Liver (tissue), 8 donors: ENCODE measurements at regions not wholly inside any gene's neighbourhood (a gene's known extent, or its start where the extent isn't known, plus 50 kb on each side); places are given as distances from the start of the nearest gene placed in this dataset.

Experiments used
- DNase-seq: peaks from one replicate; pipeline ENCODE4 v3.0.0-alpha.2; 2017; ENCODE audit warnings: low spot score
- H3K27ac ChIP-seq, 2 donors: one replicate each; pipeline ENCODE4 v1.7.0; 2013; ENCODE audit warnings: inconsistent platforms in 2 of 2, low read length in 2 of 2, control low read depth in 1 of 2, low read depth in 1 of 2, mild to moderate bottlenecking in 1 of 2
- H3K27me3 ChIP-seq, 4 donors: one replicate each; pipeline versions ENCODE4 v1.6.1 to v1.7.0; 2013; ENCODE audit warnings: low read length in 3 of 4, inconsistent platforms in 1 of 4, mild to moderate bottlenecking in 1 of 4, moderate library complexity in 1 of 4; ENCODE audit not compliant: control insufficient read depth in 4 of 4, insufficient read depth in 4 of 4
- H3K36me3 ChIP-seq, 4 donors: one replicate each; pipeline versions ENCODE4 v1.6.1 to v1.7.0; 2013; ENCODE audit warnings: low read length in 3 of 4, mild to moderate bottlenecking in 3 of 4, low read depth in 1 of 4, moderate library complexity in 1 of 4; ENCODE audit not compliant: control insufficient read depth in 4 of 4, insufficient read depth in 3 of 4
- H3K4me1 ChIP-seq, 4 donors: one replicate each; pipeline versions ENCODE4 v1.6.1 to v1.7.0; 2013; ENCODE audit warnings: low read length in 3 of 4, mild to moderate bottlenecking in 3 of 4, moderate library complexity in 1 of 4; ENCODE audit not compliant: control insufficient read depth in 4 of 4, insufficient read depth in 4 of 4
- H3K4me3 ChIP-seq, 3 donors: one replicate each; pipeline versions ENCODE4 v1.6.1 to v1.7.0; 2013; ENCODE audit warnings: low read length in 3 of 3, control low read depth in 1 of 3, low read depth in 1 of 3, mild to moderate bottlenecking in 1 of 3
- H3K9ac ChIP-seq, 2 donors: one replicate each; pipeline ENCODE4 v1.7.0; 2013; ENCODE audit warnings: low read length in 2 of 2, mild to moderate bottlenecking in 2 of 2, moderate library complexity in 2 of 2, control low read depth in 1 of 2, low read depth in 1 of 2
- H3K9me3 ChIP-seq, 4 donors: one replicate each; pipeline versions ENCODE4 v1.6.1 to v1.7.0; 2013; ENCODE audit warnings: low read length in 3 of 4; ENCODE audit not compliant: control insufficient read depth in 4 of 4
- EGR1 ChIP-seq, 2 donors: IDR thresholded peaks; 2 replicates each; pipeline ENCODE4 v1.6.1; 2016 to 2018; ENCODE audit warnings: antibody characterized with exemption in 2 of 2, low read depth in 2 of 2
- FOXA1 ChIP-seq: IDR thresholded peaks from 2 replicates; pipeline ENCODE4 v1.6.1; 2016; ENCODE audit warnings: antibody characterized with exemption
- FOXA2 ChIP-seq: IDR thresholded peaks from 2 replicates; pipeline ENCODE4 v1.6.1; 2016; ENCODE audit warnings: antibody characterized with exemption
- GABPA ChIP-seq, 2 donors: IDR thresholded peaks in 1 of 2; conservative IDR thresholded peaks in 1 of 2; 2 replicates each; pipeline ENCODE4 v1.6.1; 2016; ENCODE audit warnings: antibody characterized with exemption in 2 of 2, mild to moderate bottlenecking in 1 of 2, moderate library complexity in 1 of 2
- HNF4A ChIP-seq, 2 donors: conservative IDR thresholded peaks; 2 replicates each; pipeline ENCODE4 v1.6.1; 2016; ENCODE audit warnings: antibody characterized with exemption in 2 of 2, mild to moderate bottlenecking in 2 of 2
- HNF4G ChIP-seq: IDR thresholded peaks from 2 replicates; pipeline ENCODE4 v1.6.1; 2016; ENCODE audit warnings: antibody characterized with exemption
- JUND ChIP-seq, 2 donors: IDR thresholded peaks; 2 replicates each; pipeline ENCODE4 v1.6.1; 2016; ENCODE audit warnings: antibody characterized with exemption in 2 of 2
- NR2F2 ChIP-seq: IDR thresholded peaks from 2 replicates; pipeline ENCODE4 v1.6.1; 2016; ENCODE audit warnings: antibody characterized with exemption
- RAD21 ChIP-seq, 2 donors: IDR thresholded peaks; 2 replicates each; pipeline ENCODE4 v1.6.1; 2016; ENCODE audit warnings: antibody characterized with exemption in 2 of 2, mild to moderate bottlenecking in 2 of 2
- RXRA ChIP-seq, 2 donors: IDR thresholded peaks; 2 replicates each; pipeline ENCODE4 v1.6.1; 2017 to 2018; ENCODE audit warnings: antibody characterized with exemption in 2 of 2, mild to moderate bottlenecking in 1 of 2
- SP1 ChIP-seq: IDR thresholded peaks from 2 replicates; pipeline ENCODE4 v1.6.1; 2018; ENCODE audit warnings: antibody characterized with exemption, mild to moderate bottlenecking
- TAF1 ChIP-seq: conservative IDR thresholded peaks from 2 replicates; pipeline ENCODE4 v1.6.1; 2016; ENCODE audit warnings: antibody characterized with exemption, mild to moderate bottlenecking
- YY1 ChIP-seq: IDR thresholded peaks from 2 replicates; pipeline ENCODE4 v1.6.1; 2016; ENCODE audit warnings: antibody characterized with exemption, mild to moderate bottlenecking
- WGBS: extraction: QIAGEN DNeasy Blood & Tissue Kit; methylation state at CpG from one replicate; pipeline ENCODE4 v1.1.7; 2013; 5-methylcytosine and 5-hydroxymethylcytosine counted together
- TF ChIP-seq, protein P1 (sequence below): IDR thresholded peaks from 2 replicates; pipeline ENCODE4 v1.6.1; 2016; ENCODE audit warnings: antibody characterized with exemption
- TF ChIP-seq, protein P2 (sequence below): IDR thresholded peaks from 2 replicates; pipeline ENCODE4 v1.6.1; 2016; ENCODE audit warnings: antibody characterized with exemption, mild to moderate bottlenecking
- TF ChIP-seq, protein P3 (sequence below): IDR thresholded peaks from 2 replicates; pipeline ENCODE4 v1.6.1; 2016; ENCODE audit warnings: antibody characterized with exemption
- TF ChIP-seq, protein P4 (sequence below): IDR thresholded peaks from 2 replicates; pipeline ENCODE4 v1.6.1; 2016; ENCODE audit warnings: antibody characterized with exemption
- TF ChIP-seq, protein P5 (sequence below): fragments of 150-350 bp; IDR thresholded peaks from 2 replicates; pipeline ENCODE4 v1.5.1; 2017; ENCODE audit warnings: improper control_type of control experiment, low read depth, low read length; ENCODE audit not compliant: missing input control
- donor health status: healthy.
- donor health status: healthy.
- donor health status: healthy.
- donor health status: healthy.
- donor health status: healthy.

DNA sequence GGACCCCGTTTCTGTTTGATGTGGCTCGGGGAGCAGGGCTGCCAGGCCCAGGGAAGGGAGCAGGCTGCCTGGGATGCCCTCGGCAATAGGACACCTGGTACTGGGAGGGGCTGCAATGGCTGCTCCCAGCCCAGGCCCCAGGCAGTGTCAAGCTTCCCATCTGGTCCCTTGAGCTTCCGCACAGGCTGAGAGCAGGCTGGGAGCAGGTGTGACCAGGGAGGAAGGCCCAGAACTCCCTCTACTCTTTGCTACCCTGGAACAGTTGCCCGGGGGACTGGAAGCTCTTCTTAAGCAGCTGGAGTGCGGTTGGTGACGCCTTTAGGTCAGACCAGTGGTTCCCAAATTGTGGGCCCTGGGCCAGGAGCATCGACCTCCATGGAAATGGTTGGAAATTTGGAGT is 186.9 kb downstream of the GADD45G start:
- no peaks in the 10 kb centered on the region for H3K9me3 ChIP-seq
- WGBS: 90% methylated on average over 8 of the region's 8 CpGs
- no peak overlapping the region for H3K27ac ChIP-seq
- no peak overlapping the region for H3K4me3 ChIP-seq
- TF ChIP-seq, protein P1, sequence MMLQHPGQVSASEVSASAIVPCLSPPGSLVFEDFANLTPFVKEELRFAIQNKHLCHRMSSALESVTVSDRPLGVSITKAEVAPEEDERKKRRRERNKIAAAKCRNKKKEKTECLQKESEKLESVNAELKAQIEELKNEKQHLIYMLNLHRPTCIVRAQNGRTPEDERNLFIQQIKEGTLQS: no peak
- TF ChIP-seq EGR1 (IDR thresholded peaks at IDR 0.05; ENCODE audit: low read depth in 2 of 2): no peak
- no peak for TF ChIP-seq HNF4G
- H3K36me3 ChIP-seq: no peaks in the 10 kb centered on the region
- no peak for DNase-seq
- no peak overlapping the region for H3K9ac ChIP-seq
- H3K4me1 ChIP-seq: peaks cover 11 to 42% (median 34%) of the 10 kb centered on the region in 4 donors
- no peaks in the 10 kb centered on the region for H3K27me3 ChIP-seq

DNA sequence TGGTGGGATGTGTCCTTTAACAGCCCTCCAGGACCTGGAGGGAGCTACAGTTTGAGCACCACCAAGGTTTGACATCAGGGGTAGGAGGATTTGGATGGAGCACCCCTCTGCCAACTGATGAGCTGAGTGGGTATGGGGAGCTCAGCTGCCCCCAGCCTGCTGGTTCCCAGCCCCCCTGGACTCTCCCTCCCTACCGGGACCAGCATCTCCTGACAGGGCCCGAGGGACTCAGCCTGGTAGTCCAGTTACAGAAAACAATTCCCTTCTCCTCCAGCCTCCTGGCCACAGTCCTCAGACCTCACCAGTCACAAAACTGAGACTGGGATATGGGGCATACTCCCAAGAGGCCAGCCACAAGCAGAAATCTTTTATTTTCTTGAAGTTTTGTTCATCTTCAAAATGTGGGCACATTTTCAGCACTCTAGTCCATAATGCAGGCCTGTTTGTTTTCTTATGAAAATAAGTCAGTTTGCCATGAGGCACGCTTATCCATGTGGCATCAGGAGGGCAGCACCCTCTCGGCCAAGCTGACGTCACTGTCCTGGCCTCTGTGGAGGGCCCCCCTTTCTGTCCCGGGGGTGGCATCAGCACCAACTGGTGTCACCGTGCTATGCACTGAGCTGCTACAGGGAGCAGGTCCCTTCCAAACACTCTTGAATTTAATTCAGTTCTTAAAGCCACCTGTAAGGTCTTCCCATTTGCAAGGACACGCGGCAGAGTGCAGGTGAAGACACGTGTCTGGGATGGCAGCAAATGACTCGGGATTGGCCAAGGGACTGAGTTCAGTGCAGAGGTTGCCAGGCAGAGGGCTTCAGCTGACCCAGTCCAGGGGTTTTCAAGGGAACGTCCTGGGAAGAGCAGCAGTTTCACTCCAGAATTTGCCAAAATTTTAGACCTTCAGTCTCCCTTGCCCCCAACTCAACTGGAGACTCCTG is 187.6 kb downstream of the GADD45G start:
- Histone ChIP-seq H3K9ac (no peak overlapping the region), H3K4me3 (no peak overlapping the region), H3K9me3 (no peaks in the 10 kb centered on the region), H3K4me1 (peaks cover 11 to 42% (median 34%) of the 10 kb centered on the region in 4 donors), H3K27me3 (no peaks in the 10 kb centered on the region), H3K36me3 (no peaks in the 10 kb centered on the region), H3K27ac (peak overlapping the region; percentile 66 to 71)
- WGBS: 58% methylated on average over 12 of the region's 12 CpGs
- no peak for DNase-seq
- TF ChIP-seq FOXA2 (no peak), RAD21 (IDR thresholded peaks at IDR 0.05) (no peak), YY1 (no peak), EGR1 (IDR thresholded peaks at IDR 0.05; ENCODE audit: low read depth in 2 of 2) (no peak), RXRA (IDR thresholded peaks at IDR 0.05) (peak in 1 of 2 donors; percentile 59), HNF4A (conservative IDR thresholded peaks at IDR 0.05) (peak in 1 of 2 donors; percentile 32), GABPA (IDR thresholded peaks at IDR 0.05 in 1 of 2, conservative IDR thresholded peaks at IDR 0.05 in 1 of 2) (no peak), SP1 (no peak), TAF1 (no peak), JUND (IDR thresholded peaks at IDR 0.05) (no peak), HNF4G (no peak), FOXA1 (no peak), NR2F2 (no peak)
- TF ChIP-seq, protein P2, sequence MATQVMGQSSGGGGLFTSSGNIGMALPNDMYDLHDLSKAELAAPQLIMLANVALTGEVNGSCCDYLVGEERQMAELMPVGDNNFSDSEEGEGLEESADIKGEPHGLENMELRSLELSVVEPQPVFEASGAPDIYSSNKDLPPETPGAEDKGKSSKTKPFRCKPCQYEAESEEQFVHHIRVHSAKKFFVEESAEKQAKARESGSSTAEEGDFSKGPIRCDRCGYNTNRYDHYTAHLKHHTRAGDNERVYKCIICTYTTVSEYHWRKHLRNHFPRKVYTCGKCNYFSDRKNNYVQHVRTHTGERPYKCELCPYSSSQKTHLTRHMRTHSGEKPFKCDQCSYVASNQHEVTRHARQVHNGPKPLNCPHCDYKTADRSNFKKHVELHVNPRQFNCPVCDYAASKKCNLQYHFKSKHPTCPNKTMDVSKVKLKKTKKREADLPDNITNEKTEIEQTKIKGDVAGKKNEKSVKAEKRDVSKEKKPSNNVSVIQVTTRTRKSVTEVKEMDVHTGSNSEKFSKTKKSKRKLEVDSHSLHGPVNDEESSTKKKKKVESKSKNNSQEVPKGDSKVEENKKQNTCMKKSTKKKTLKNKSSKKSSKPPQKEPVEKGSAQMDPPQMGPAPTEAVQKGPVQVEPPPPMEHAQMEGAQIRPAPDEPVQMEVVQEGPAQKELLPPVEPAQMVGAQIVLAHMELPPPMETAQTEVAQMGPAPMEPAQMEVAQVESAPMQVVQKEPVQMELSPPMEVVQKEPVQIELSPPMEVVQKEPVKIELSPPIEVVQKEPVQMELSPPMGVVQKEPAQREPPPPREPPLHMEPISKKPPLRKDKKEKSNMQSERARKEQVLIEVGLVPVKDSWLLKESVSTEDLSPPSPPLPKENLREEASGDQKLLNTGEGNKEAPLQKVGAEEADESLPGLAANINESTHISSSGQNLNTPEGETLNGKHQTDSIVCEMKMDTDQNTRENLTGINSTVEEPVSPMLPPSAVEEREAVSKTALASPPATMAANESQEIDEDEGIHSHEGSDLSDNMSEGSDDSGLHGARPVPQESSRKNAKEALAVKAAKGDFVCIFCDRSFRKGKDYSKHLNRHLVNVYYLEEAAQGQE: no peak
- TF ChIP-seq, protein P3, sequence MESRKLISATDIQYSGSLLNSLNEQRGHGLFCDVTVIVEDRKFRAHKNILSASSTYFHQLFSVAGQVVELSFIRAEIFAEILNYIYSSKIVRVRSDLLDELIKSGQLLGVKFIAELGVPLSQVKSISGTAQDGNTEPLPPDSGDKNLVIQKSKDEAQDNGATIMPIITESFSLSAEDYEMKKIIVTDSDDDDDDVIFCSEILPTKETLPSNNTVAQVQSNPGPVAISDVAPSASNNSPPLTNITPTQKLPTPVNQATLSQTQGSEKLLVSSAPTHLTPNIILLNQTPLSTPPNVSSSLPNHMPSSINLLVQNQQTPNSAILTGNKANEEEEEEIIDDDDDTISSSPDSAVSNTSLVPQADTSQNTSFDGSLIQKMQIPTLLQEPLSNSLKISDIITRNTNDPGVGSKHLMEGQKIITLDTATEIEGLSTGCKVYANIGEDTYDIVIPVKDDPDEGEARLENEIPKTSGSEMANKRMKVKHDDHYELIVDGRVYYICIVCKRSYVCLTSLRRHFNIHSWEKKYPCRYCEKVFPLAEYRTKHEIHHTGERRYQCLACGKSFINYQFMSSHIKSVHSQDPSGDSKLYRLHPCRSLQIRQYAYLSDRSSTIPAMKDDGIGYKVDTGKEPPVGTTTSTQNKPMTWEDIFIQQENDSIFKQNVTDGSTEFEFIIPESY: no peak
- TF ChIP-seq, protein P1: no peak
- TF ChIP-seq, protein P4, sequence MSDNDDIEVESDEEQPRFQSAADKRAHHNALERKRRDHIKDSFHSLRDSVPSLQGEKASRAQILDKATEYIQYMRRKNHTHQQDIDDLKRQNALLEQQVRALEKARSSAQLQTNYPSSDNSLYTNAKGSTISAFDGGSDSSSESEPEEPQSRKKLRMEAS: peak; percentile 15
- TF ChIP-seq, protein P5, sequence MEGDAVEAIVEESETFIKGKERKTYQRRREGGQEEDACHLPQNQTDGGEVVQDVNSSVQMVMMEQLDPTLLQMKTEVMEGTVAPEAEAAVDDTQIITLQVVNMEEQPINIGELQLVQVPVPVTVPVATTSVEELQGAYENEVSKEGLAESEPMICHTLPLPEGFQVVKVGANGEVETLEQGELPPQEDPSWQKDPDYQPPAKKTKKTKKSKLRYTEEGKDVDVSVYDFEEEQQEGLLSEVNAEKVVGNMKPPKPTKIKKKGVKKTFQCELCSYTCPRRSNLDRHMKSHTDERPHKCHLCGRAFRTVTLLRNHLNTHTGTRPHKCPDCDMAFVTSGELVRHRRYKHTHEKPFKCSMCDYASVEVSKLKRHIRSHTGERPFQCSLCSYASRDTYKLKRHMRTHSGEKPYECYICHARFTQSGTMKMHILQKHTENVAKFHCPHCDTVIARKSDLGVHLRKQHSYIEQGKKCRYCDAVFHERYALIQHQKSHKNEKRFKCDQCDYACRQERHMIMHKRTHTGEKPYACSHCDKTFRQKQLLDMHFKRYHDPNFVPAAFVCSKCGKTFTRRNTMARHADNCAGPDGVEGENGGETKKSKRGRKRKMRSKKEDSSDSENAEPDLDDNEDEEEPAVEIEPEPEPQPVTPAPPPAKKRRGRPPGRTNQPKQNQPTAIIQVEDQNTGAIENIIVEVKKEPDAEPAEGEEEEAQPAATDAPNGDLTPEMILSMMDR: no peak
